Dendritic cell treated with granulocyte-macrophage colony-stimulating factor and Interleukin-4, amounts not matched to agents 40 ng/mL and 50 ng/mL, for 4 days (primary cell): ENCODE measurements at regions not wholly inside any gene's neighbourhood (a gene's known extent, or its start where the extent isn't known, plus 50 kb on each side); places are given as distances from the start of the nearest gene placed in this dataset.

Experiments used
- H3K27ac Mint-ChIP-seq: one replicate; pipeline ENCODE4 v1.8.0; 2022; ENCODE audit warnings: mild to moderate bottlenecking, mixed read lengths
- H3K27me3 Mint-ChIP-seq: one replicate; pipeline ENCODE4 v1.8.0; 2022; ENCODE audit warnings: mild to moderate bottlenecking, mixed read lengths
- H3K36me3 Mint-ChIP-seq: one replicate; pipeline ENCODE4 v1.8.0; 2022; ENCODE audit warnings: low read depth, mixed read lengths
- H3K4me1 Mint-ChIP-seq: one replicate; pipeline ENCODE4 v1.8.0; 2022; ENCODE audit warnings: low read depth, mixed read lengths
- H3K4me3 Mint-ChIP-seq: one replicate; pipeline ENCODE4 v1.8.0; 2022; ENCODE audit warnings: mild to moderate bottlenecking, moderate library complexity, mixed read lengths
- H3K9me3 Mint-ChIP-seq: one replicate; pipeline ENCODE4 v1.8.0; 2022; ENCODE audit warnings: mixed read lengths
- intact Hi-C: fragments of 100-400 bp; cut with micrococcal nuclease; formaldehyde crosslinking; loops from one replicate; pipeline ENCODE4 v1.15.0; 2022

DNA sequence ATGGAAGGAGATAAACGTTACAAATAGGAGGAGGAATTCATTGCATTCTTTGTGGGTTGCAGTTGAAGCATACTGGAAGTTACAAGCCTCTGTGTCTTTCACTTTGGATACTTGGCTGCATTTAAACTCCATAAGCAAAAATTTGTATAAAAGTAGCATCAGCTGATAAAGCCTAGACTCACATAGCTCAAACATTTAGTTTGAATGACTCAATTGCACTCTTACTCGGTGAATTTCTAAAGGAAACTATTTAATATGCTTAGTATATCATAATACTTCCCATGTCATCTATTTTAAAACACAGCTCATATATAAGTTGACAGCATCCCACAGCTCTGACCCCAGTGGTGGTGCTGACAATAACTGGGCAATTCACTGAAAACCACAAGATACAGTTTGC is 596.6 kb upstream of the ZNF608 start:
- Mint-ChIP-seq H3K36me3 (no peaks in the 10 kb centered on the region), H3K9me3 (peaks cover 15% of the 10 kb centered on the region), H3K27me3 (no peaks in the 10 kb centered on the region), H3K4me3 (no peak overlapping the region), H3K4me1 (peaks cover 20% of the 10 kb centered on the region), H3K27ac (no peak overlapping the region)
- intact Hi-C loops, result no loop called here

DNA sequence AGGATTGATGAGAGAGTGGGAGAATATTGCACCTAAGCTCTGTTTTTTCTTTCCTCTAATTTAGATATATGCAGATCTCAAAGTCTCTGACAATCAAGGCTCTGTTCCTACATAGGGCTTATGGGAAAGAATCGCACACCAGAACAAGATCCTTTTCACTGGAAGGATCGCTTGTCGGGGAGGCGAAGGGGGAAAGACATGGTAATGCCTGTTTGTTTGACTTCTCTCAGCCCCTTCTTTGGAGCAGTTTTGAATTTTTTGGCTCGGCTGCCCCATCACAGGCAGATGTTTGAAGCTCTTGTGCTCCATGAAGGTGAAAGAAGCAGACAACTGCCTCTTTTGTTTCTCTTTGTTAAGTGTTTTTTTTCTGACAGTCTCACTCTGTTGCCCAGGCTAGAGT is 599.9 kb upstream of the ZNF608 start:
- no peaks in the 10 kb centered on the region for H3K36me3 Mint-ChIP-seq
- H3K27me3 Mint-ChIP-seq, result no peaks in the 10 kb centered on the region
- peaks cover 13% of the 10 kb centered on the region for H3K4me1 Mint-ChIP-seq
- H3K27ac Mint-ChIP-seq, result no peak overlapping the region
- H3K4me3 Mint-ChIP-seq, result no peak overlapping the region
- peaks cover 12% of the 10 kb centered on the region for H3K9me3 Mint-ChIP-seq
- intact Hi-C loops, result no loop called here

GRCh38 chr5:125348221-125348692 is 601.8 kb upstream of the ZNF608 start:
- no peak overlapping the region for H3K27ac Mint-ChIP-seq
- no peaks in the 10 kb centered on the region for H3K27me3 Mint-ChIP-seq
- H3K4me1 Mint-ChIP-seq, result peaks cover 13% of the 10 kb centered on the region
- H3K36me3 Mint-ChIP-seq, result no peaks in the 10 kb centered on the region
- no peaks in the 10 kb centered on the region for H3K9me3 Mint-ChIP-seq
- intact Hi-C loops, result no loop called here
- no peak overlapping the region for H3K4me3 Mint-ChIP-seq

DNA sequence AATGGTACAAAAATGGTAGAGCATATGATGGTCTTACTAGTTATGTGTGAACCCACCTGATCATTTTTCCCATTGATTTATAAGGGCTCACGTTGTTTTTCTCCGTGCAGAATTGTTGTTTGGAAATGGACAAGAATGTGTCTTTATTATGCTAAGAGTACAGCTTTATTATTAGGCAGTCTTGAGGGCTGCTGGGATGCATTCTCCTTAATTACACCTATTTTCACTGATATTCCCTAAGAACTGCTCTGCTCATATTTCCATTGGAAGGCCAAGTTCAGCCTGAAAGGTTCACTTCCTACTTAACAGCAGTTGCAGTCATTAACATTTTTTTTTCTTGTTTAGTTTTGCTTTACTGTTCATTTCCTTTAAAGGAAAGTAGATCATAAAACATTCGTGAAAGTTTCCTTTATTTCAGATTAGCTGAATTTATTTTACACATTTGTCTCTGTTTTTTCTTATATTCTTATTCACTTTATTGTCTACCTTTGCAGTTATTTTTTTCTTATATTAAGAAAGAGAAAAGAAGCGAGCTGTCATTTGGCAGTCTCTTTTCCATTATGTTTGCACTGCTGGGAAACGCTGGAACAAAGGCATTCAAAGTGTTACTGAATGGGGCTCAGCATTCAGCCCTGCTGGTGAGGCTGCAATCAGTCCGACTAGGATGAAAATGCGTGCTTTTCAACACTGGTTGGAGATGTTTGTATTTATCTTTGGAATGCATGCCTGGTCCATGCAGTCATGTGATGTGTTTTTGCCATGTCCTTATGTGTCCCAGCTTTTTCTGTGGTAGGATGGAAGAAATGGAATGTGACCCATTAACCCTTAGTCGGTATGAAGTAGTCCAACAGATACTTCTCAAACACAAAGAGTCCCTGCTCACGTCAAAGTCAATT is 602.7 kb upstream of the ZNF608 start:
- Mint-ChIP-seq H3K36me3 (no peaks in the 10 kb centered on the region), H3K27me3 (no peaks in the 10 kb centered on the region), H3K27ac (no peak overlapping the region), H3K4me3 (no peak overlapping the region), H3K9me3 (no peaks in the 10 kb centered on the region), H3K4me1 (peaks cover 13% of the 10 kb centered on the region)
- intact Hi-C loops, result no loop called here

GRCh38 chr5:125357660-125358059 is 611.2 kb upstream of the ZNF608 start:
- Mint-ChIP-seq H3K4me3 (no peak overlapping the region), H3K4me1 (no peaks in the 10 kb centered on the region), H3K27me3 (no peaks in the 10 kb centered on the region), H3K36me3 (no peaks in the 10 kb centered on the region), H3K27ac (no peak overlapping the region), H3K9me3 (peaks cover 20% of the 10 kb centered on the region)
- intact Hi-C loops, result no loop called here

GRCh38 chr5:125365747-125366146 is 619.3 kb upstream of the ZNF608 start:
- H3K4me3 Mint-ChIP-seq, result no peak overlapping the region
- no peaks in the 10 kb centered on the region for H3K27me3 Mint-ChIP-seq
- no peaks in the 10 kb centered on the region for H3K4me1 Mint-ChIP-seq
- intact Hi-C loops, result no loop called here
- H3K9me3 Mint-ChIP-seq, result peaks cover 7% of the 10 kb centered on the region
- H3K36me3 Mint-ChIP-seq, result no peaks in the 10 kb centered on the region
- no peak overlapping the region for H3K27ac Mint-ChIP-seq

GRCh38 chr5:125367702-125368101 is 621.3 kb upstream of the ZNF608 start:
- no peak overlapping the region for H3K4me3 Mint-ChIP-seq
- H3K4me1 Mint-ChIP-seq, result no peaks in the 10 kb centered on the region
- no peaks in the 10 kb centered on the region for H3K36me3 Mint-ChIP-seq
- intact Hi-C loops, result no loop called here
- H3K9me3 Mint-ChIP-seq, result peaks cover 7% of the 10 kb centered on the region
- H3K27me3 Mint-ChIP-seq, result no peaks in the 10 kb centered on the region
- no peak overlapping the region for H3K27ac Mint-ChIP-seq

DNA sequence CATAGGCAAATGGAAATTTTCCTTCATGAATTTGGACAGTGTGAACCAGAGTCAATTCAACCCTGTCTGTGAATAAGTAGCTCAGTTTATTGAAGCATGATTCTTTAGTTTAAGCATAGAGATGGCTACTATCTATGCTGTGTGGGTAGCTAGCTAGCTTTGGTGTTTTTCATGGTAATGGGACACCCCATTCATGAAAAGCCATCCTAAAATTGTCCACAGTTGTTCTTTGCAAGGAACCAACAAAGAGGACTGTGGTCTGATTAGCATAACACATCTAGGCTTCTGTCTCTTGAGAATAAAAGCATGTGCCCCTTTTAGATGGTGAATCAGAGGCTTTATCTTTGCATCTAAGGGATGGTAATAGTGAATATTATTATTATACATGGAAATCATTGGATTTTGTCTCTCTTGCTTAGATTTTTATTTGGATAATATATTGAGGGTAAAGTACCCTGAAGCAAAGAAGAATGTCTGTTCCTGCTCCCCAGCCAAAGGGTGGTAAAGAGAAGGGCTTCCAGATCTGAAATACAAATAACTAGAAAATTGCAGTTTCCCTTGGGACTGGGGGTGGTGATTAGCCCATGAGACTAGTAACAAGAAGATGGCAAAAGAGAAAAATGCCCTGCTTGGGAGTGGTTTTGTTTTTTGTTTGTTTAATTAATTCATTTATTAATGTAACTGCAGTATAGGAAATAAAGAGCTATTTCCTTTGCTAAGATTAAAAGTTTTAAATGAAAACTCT is 624.2 kb upstream of the ZNF608 start:
- H3K4me1 Mint-ChIP-seq, result no peaks in the 10 kb centered on the region
- intact Hi-C loops, result no loop called here
- H3K9me3 Mint-ChIP-seq, result no peaks in the 10 kb centered on the region
- no peak overlapping the region for H3K4me3 Mint-ChIP-seq
- H3K36me3 Mint-ChIP-seq, result no peaks in the 10 kb centered on the region
- no peaks in the 10 kb centered on the region for H3K27me3 Mint-ChIP-seq
- H3K27ac Mint-ChIP-seq, result no peak overlapping the region

DNA sequence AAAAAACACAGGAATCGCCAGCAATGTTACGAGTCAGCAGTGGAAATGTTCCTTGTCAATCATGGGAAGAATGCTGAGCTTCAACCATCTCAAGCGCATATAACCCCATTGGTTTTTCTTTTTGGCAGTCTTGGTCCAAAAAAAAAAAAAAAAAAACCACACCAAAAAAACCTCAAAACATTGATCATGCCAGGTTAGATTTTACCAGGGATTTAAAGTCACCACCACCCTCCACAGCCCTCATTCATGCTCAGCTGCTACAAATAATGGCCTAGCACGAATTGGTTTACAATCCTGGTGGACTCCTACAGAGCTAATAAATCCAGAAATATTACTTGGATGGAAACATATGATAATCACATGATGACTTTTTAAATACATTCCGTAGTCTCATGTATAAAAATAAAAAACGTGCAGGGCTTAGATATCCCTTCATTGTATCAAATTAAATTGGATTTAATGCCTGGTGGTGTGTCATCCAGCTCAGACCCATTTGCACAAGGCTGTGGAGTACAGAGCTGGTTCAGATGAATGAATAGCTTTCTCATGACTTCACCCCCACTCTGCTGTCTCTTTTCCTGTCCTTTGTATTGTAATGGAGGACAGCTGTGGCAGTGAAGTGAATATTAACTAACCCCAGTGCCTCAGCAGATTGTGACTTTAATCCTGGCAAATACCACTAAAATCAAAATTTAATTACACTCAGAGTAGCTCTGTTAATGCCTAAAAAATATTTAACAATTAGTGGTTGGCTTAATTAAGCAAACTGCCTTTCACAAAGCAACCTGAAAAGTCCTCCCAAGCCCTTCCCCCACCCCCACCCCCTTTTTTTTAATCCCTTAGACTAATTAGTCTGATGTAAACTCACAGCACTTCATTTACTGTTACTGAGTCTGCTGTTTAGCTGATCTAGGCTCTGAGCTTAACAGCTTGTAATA is 626.5 kb upstream of the ZNF608 start:
- H3K9me3 Mint-ChIP-seq, result no peaks in the 10 kb centered on the region
- no peaks in the 10 kb centered on the region for H3K27me3 Mint-ChIP-seq
- intact Hi-C loops, result no loop called here
- H3K4me1 Mint-ChIP-seq, result no peaks in the 10 kb centered on the region
- H3K27ac Mint-ChIP-seq, result no peak overlapping the region
- H3K36me3 Mint-ChIP-seq, result no peaks in the 10 kb centered on the region
- no peak overlapping the region for H3K4me3 Mint-ChIP-seq

DNA sequence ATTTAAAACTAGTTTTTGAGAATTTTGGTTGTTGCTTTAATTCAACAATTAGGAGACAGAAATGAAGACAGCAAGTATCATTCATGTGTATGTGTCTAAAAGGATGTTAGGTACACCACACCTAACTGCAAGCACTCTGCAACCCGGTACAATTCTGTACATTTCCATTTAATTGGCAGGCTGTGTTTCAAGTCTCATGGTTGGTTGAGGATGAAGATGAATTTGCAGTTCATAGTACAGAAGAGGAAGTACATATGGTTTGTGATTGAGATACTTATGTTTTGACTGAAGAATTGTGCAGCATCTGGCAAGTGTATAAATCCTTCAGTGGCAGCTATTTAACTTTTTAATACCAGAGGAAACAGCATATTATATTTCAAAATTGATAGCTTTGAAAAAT is 628.7 kb upstream of the ZNF608 start:
- no peaks in the 10 kb centered on the region for H3K36me3 Mint-ChIP-seq
- no peak overlapping the region for H3K27ac Mint-ChIP-seq
- H3K9me3 Mint-ChIP-seq, result peaks cover 6% of the 10 kb centered on the region
- H3K4me3 Mint-ChIP-seq, result no peak overlapping the region
- H3K4me1 Mint-ChIP-seq, result no peaks in the 10 kb centered on the region
- intact Hi-C loops, result no loop called here
- no peaks in the 10 kb centered on the region for H3K27me3 Mint-ChIP-seq

DNA sequence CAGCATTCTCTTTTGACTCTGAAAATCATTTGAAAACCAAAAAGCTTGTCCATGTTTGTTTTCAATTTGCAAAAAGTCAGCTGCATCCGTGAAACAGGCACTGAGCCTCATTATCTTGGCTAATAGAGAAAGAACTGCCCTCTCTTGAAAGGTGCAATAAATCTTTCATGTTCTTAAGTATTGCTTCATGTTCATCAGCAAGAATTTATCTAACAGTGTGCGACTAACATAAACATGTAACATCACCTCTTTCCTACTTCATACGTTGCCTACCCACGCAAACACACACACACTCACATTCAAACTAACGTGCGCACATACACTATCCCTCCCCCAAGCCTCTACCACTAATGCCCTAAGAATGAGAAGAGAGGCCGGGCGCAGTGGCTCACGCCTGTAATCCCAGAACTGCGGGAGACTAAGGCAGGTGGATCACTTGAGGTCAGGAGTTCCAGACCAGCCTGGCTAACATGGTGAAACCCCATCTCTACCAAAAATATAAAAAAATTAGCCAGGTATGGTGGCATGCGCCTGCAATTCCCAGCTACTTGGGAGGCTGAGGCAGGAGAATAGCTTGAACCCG is 629.7 kb upstream of the ZNF608 start:
- H3K4me1 Mint-ChIP-seq, result no peaks in the 10 kb centered on the region
- H3K27ac Mint-ChIP-seq, result no peak overlapping the region
- H3K9me3 Mint-ChIP-seq, result peaks cover 6% of the 10 kb centered on the region
- H3K4me3 Mint-ChIP-seq, result no peak overlapping the region
- intact Hi-C loops, result no loop called here
- H3K27me3 Mint-ChIP-seq, result no peaks in the 10 kb centered on the region
- H3K36me3 Mint-ChIP-seq, result no peaks in the 10 kb centered on the region

DNA sequence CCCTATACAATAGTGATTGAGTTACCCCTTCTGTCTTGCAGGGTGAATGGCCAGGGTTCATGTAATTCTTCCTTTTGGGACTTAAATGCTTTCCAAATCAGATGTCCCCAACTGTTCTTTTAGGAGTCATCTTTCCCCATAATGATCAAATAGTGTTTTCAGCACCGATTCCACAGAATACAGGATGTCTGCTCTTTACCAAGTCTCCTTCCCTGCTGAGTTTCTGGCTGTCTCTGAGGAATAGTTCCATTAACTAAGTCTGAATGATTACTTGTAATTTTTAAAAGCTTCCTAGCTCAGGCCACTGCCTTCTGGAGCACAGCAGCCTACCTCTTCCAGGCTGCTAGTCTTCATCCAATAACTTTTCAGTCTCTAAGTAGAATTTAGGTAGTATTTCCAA is 630.7 kb upstream of the ZNF608 start:
- no peaks in the 10 kb centered on the region for H3K36me3 Mint-ChIP-seq
- intact Hi-C loops, result no loop called here
- H3K9me3 Mint-ChIP-seq, result peaks cover 6% of the 10 kb centered on the region
- H3K4me1 Mint-ChIP-seq, result no peaks in the 10 kb centered on the region
- no peak overlapping the region for H3K4me3 Mint-ChIP-seq
- H3K27me3 Mint-ChIP-seq, result no peaks in the 10 kb centered on the region
- H3K27ac Mint-ChIP-seq, result no peak overlapping the region

GRCh38 chr5:125381290-125381689 is 634.9 kb upstream of the ZNF608 start:
- Mint-ChIP-seq H3K27ac (no peak overlapping the region), H3K4me1 (no peaks in the 10 kb centered on the region), H3K9me3 (peaks cover 6% of the 10 kb centered on the region), H3K36me3 (no peaks in the 10 kb centered on the region), H3K4me3 (no peak overlapping the region), H3K27me3 (no peaks in the 10 kb centered on the region)
- intact Hi-C loops, result no loop called here
